ENCODE measurements at regions not wholly inside any gene's neighbourhood (a gene's known extent, or its start where the extent isn't known, plus 50 kb on each side); places are given as distances from the start of the nearest gene placed in this dataset.
"Not testable (repeated sequence)": the region's sequence is repeated elsewhere in the genome, so short reads cannot be mapped to it uniquely, and the experiment has no call there.

DNA sequence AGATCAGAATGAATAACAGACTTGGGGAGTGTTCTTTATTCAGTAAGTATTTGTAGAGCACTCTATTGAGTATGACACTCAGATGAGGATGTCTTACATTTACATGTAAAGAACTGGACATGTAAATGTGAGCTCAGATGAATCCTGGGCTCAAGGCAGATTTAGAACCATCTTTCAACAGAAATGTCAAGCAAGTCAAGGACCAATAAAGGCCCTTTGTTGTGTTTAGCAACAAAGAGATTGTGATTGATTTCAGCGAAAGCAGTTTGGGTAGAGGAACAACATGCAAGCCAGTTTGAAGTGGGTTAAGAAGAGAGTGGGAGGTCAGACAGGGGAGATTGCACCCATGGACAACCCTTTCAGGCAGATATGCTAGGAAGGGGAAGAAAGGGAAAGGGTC lies 194.2 kb upstream of the DNAJC19 start:
- Histone ChIP-seq H3K36me3 (no peaks in the 10 kb centered on the region), H3K27ac (no peak overlapping the region), H3K27me3 (no peaks in the 10 kb centered on the region), H3K9me3 (no peaks in the 10 kb centered on the region), H3K4me1 (no peaks in the 10 kb centered on the region), H3K4me3 (no peak overlapping the region)
- WGBS, 2 donors: 48 to 60% methylated on average over 1 of the region's 1 CpG
- DNase-seq (ENCODE audit: low spot score in 2 of 2): no peak
- TF ChIP-seq, protein P1, sequence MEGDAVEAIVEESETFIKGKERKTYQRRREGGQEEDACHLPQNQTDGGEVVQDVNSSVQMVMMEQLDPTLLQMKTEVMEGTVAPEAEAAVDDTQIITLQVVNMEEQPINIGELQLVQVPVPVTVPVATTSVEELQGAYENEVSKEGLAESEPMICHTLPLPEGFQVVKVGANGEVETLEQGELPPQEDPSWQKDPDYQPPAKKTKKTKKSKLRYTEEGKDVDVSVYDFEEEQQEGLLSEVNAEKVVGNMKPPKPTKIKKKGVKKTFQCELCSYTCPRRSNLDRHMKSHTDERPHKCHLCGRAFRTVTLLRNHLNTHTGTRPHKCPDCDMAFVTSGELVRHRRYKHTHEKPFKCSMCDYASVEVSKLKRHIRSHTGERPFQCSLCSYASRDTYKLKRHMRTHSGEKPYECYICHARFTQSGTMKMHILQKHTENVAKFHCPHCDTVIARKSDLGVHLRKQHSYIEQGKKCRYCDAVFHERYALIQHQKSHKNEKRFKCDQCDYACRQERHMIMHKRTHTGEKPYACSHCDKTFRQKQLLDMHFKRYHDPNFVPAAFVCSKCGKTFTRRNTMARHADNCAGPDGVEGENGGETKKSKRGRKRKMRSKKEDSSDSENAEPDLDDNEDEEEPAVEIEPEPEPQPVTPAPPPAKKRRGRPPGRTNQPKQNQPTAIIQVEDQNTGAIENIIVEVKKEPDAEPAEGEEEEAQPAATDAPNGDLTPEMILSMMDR (IDR thresholded peaks at IDR 0.05): no peak
- TF ChIP-seq POLR2A (IDR thresholded peaks at IDR 0.05) (no peak), EP300 (IDR thresholded peaks at IDR 0.05) (no peak)

DNA sequence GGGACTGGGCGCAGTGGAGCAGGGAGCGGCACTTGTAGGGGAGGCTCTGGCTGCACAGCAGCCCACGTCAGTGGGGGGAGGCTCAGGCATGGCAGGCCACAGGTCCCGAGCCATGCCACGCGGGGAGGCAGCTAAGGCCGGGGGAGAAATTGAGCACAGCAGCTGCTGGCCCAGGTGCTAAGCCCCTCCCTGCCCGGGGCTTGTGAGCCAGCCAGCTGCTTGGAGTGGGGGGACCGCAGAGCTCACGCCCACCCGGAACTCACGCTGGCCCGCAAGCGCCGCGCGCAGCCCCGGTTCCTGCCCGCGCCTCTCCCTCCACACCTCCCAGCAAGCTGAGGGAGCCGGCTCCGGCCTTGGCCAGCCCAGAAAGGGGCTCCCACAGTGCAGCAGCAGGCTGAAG lies 193.5 kb upstream of the DNAJC19 start:
- H3K27me3 ChIP-seq; H3K4me3 ChIP-seq; DNase-seq (ENCODE audit: low spot score in 2 of 2); H3K9me3 ChIP-seq; H3K27ac ChIP-seq; H3K4me1 ChIP-seq; H3K36me3 ChIP-seq: not testable (repeated sequence)
- 90 to 92% methylated on average over 12 to 19 of the region's 22 CpGs for WGBS, 2 donors

DNA sequence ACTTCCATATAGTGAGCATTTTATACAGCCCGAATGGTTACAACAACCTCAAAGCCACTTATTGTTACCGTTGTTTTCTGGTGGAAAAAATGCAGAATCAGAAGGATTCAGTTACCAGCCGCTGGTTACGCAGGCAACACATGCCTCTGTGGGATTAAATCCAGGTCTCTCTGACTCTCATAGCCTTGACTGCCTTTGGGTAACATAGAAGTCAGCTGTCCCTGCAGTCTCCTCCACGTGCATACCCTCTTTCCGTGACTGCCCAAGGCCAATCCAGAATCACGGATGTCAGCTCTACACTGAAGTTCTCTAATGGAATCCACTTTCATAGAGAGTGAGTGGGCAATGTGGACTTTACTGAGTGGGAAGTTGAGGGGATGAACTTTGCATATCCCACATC lies 189.5 kb upstream of the DNAJC19 start:
- WGBS, 2 donors: 68 to 75% methylated on average over 7 of the region's 7 CpGs
- Histone ChIP-seq H3K4me1 (peaks cover 0 to 8% (median 0%) of the 10 kb centered on the region in 4 donors), H3K36me3 (no peaks in the 10 kb centered on the region), H3K27ac (no peak overlapping the region), H3K27me3 (no peaks in the 10 kb centered on the region), H3K9me3 (no peaks in the 10 kb centered on the region), H3K4me3 (no peak overlapping the region)
- TF ChIP-seq, protein P1 (IDR thresholded peaks at IDR 0.05): no peak
- TF ChIP-seq POLR2A (IDR thresholded peaks at IDR 0.05) (no peak), EP300 (IDR thresholded peaks at IDR 0.05) (no peak)
- DNase-seq (ENCODE audit: low spot score in 2 of 2): no peak

DNA sequence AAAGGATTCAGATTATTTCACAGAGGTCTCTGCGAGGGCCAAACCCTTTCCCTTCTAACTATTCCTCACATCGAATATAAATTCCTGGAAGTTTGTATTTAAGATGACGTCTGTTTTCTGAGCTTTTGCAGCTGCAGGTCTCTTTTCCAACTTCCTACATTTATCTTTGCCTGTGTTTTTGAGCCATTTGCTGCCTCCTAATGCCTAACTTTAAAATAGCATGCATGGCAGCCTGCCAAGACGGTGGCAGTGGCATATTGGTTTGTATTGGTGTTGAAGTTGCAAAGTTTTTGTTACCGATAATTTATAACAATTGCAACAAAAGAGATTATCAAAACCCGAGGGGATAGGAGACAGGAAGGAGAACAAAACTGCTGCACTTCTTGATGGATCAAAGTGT lies 187.1 kb upstream of the DNAJC19 start:
- no peaks in the 10 kb centered on the region for H3K36me3 ChIP-seq
- no peak for TF ChIP-seq POLR2A (IDR thresholded peaks at IDR 0.05)
- TF ChIP-seq, protein P1 (IDR thresholded peaks at IDR 0.05): peak; percentile 42 to 61 (median 53)
- no peaks in the 10 kb centered on the region for H3K9me3 ChIP-seq
- no peaks in the 10 kb centered on the region for H3K27me3 ChIP-seq
- 9 to 11% methylated on average over 6 of the region's 6 CpGs for WGBS, 2 donors
- H3K4me1 ChIP-seq: peaks cover 0 to 8% (median 0%) of the 10 kb centered on the region in 4 donors
- H3K27ac ChIP-seq: no peak overlapping the region
- peak; percentile 43 to 77 for DNase-seq (ENCODE audit: low spot score in 2 of 2)
- H3K4me3 ChIP-seq: no peak overlapping the region

DNA sequence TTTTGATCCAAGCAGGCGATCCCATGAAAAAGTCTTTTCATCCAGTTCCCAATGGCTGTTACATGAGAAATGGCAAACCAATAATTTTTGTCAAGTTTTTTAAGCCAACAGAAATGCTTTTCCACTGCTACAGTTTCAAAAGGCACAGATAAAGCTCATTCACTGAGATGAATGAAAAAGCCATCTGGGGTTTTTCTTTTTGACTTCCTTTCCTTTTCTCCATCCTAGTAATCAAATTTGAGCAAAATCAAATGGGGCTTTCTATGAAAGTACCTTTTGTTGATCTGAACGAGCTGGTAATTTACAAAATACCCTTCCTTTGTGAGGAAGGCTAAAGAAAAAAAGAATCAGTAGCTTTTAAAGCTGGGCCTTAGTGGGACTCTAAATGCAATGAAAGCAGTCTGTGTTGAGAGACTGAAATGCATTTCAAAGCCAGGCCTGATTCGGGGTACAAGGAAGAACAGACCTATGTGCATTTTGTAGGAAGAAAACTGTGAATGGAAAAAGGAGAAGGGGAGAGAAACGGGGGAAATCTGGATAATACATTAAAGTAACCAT lies 185.2 kb upstream of the DNAJC19 start:
- TF ChIP-seq POLR2A (IDR thresholded peaks at IDR 0.05) (no peak), EP300 (IDR thresholded peaks at IDR 0.05) (no peak)
- TF ChIP-seq, protein P1 (IDR thresholded peaks at IDR 0.05): no peak
- H3K27me3 ChIP-seq: no peaks in the 10 kb centered on the region
- no peaks in the 10 kb centered on the region for H3K9me3 ChIP-seq
- 26 to 29% methylated on average over 4 of the region's 4 CpGs for WGBS, 2 donors
- no peak overlapping the region for H3K27ac ChIP-seq
- H3K4me3 ChIP-seq: no peak overlapping the region
- H3K4me1 ChIP-seq: peaks cover 0 to 8% (median 0%) of the 10 kb centered on the region in 4 donors
- no peak for DNase-seq (ENCODE audit: low spot score in 2 of 2)
- no peaks in the 10 kb centered on the region for H3K36me3 ChIP-seq

DNA sequence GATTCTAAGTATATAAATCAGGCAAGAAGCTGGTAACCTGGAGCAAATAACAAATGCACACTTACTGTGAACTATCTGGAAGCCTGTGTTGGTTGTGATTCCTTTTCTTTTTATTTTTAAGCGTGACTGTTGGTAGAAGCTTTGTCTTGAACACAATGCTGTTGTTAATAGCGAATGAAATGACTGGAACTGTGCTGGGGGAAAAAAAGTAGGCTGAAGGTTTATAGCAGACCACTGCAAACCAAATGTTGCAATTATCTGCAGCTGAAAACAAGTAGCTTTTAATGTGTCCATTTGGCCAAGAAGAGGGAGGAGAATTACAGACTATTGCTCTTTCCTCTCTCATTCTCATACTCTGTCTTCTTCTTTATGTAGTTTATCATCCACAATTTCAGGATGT lies 184.5 kb upstream of the DNAJC19 start:
- WGBS, 2 donors: 71 to 76% methylated on average over 2 of the region's 2 CpGs
- Histone ChIP-seq H3K4me1 (peaks cover 0 to 8% (median 0%) of the 10 kb centered on the region in 4 donors), H3K36me3 (no peaks in the 10 kb centered on the region), H3K27me3 (no peaks in the 10 kb centered on the region), H3K9me3 (no peaks in the 10 kb centered on the region), H3K27ac (no peak overlapping the region), H3K4me3 (no peak overlapping the region)
- no peak for DNase-seq (ENCODE audit: low spot score in 2 of 2)
- TF ChIP-seq POLR2A (IDR thresholded peaks at IDR 0.05) (no peak), EP300 (IDR thresholded peaks at IDR 0.05) (no peak)
- TF ChIP-seq, protein P1 (IDR thresholded peaks at IDR 0.05): no peak

All from tibial nerve (tissue), 4 donors.